PC-9 (cell line): ENCODE measurements at regions not wholly inside any gene's neighbourhood (a gene's known extent, or its start where the extent isn't known, plus 50 kb on each side); places are given as distances from the start of the nearest gene placed in this dataset.

ENCODE experiments used
- CTCF ChIP-seq: fragments of 200-600 bp; sonication (generic); conservative IDR thresholded peaks from 2 replicates; pipeline ENCODE4 v1.6.1; 2017; ENCODE audit warnings: mixed run types, antibody characterized with exemption, mild to moderate bottlenecking, moderate library complexity
- EZH2 ChIP-seq: fragments of 200-600 bp; sonication (generic); IDR thresholded peaks from 2 replicates; pipeline ENCODE4 v1.8.0; 2017; ENCODE audit warnings: antibody characterized with exemption, low read depth

- TF ChIP-seq CTCF = no peak
- TF ChIP-seq EZH2 = no peak
Measured at GRCh38 chr2:8111193-8111592, 570.7 kb upstream of the ID2 start.
